ENCODE measurements at regions not wholly inside any gene's neighbourhood (a gene's known extent, or its start where the extent isn't known, plus 50 kb on each side); places are given as distances from the start of the nearest gene placed in this dataset.

GRCh38 chr10:76686201-76686600, 951.4 kb downstream of the KCNMA1 start (continued):
- TF ChIP-seq CTCF (IDR thresholded peaks at IDR 0.05 in 2 of 3, conservative IDR thresholded peaks at IDR 0.05 in 1 of 3; ENCODE audit: borderline replicate concordance in 1 of 3, insufficient read depth in 1 of 3, low read depth in 2 of 3, low read length in 2 of 3) (no peak), ELF1 (IDR thresholded peaks at IDR 0.05; ENCODE audit: borderline replicate concordance, low read depth) (no peak), EZH2phosphoT487 (IDR thresholded peaks at IDR 0.05; ENCODE audit: borderline replicate concordance) (no peak), POLR2A (IDR thresholded peaks at IDR 0.05; ENCODE audit: borderline replicate concordance, extremely low read depth, insufficient read depth, insufficient read length) (no peak), SP1 (IDR thresholded peaks at IDR 0.05; ENCODE audit: low read depth) (no peak), SRF (IDR thresholded peaks at IDR 0.05; ENCODE audit: low read depth) (no peak), EZH2 (IDR thresholded peaks at IDR 0.05) (no peak)

GRCh38 chr10:76684968-76685367, 952.6 kb downstream of the KCNMA1 start:
- DNase-seq (ENCODE audit: low read depth, low spot score) (no peak), ATAC-seq (no peak)
- Histone ChIP-seq H2AFZ (ENCODE audit: low read depth, low read length, poor library complexity, severe bottlenecking) (no peak overlapping the region), H3K27me3 (ENCODE audit: insufficient read depth, low read length) (no peaks in the 10 kb centered on the region), H3K79me2 (ENCODE audit: insufficient read depth, low read length) (no peaks in the 10 kb centered on the region), H3K4me2 (ENCODE audit: low read length) (no peak overlapping the region), H4K20me1 (ENCODE audit: insufficient read depth) (no peaks in the 10 kb centered on the region), H3K36me3 (ENCODE audit: control insufficient read depth in 1 of 2, insufficient read depth in 2 of 2, low read length in 2 of 2) (no peaks in the 10 kb centered on the region), H3K9me2 (ENCODE audit: insufficient read depth) (no peaks in the 10 kb centered on the region), H3K4me3 (replicated peaks in 1 of 2; ENCODE audit: low read depth in 1 of 2, low read length in 2 of 2) (no peak overlapping the region), H3K9ac (ENCODE audit: low read length) (no peak overlapping the region), H3K9me3 (ENCODE audit: control insufficient read depth in 1 of 2, insufficient read depth in 1 of 2, low read depth in 1 of 2, low read length in 2 of 2) (no peaks in the 10 kb centered on the region), H3K27ac (ENCODE audit: low read depth, low read length) (no peak overlapping the region), H3K4me1 (ENCODE audit: control insufficient read depth in 1 of 2, insufficient read depth in 2 of 2, low read length in 2 of 2) (no peaks in the 10 kb centered on the region)
- POLR2A ChIA-PET: no interaction called here
- CTCF ChIA-PET: no interaction called here
- BruUV-seq (replicated peaks): no TSS peak
- RAD21 ChIA-PET (ENCODE audit: low non-redundant PET in 1 of 2, low total read pairs in 2 of 2, uncharacterized antibody in 2 of 2, unreplicated experiment in 2 of 2): no interaction called here
- no peak for TF ChIP-seq ZBTB33 (IDR thresholded peaks at IDR 0.05; ENCODE audit: extremely low read depth, insufficient replicate concordance, low read length)
- no peak for TF ChIP-seq ZFX (IDR thresholded peaks at IDR 0.05)
- no peak for TF ChIP-seq CEBPB (IDR thresholded peaks at IDR 0.05; ENCODE audit: low read depth)
- no peak for TF ChIP-seq POLR2A (IDR thresholded peaks at IDR 0.05; ENCODE audit: borderline replicate concordance, extremely low read depth, insufficient read depth, insufficient read length)
- no peak for TF ChIP-seq ELF1 (IDR thresholded peaks at IDR 0.05; ENCODE audit: borderline replicate concordance, low read depth)
- TF ChIP-seq EGR1 (IDR thresholded peaks at IDR 0.05; ENCODE audit: low read depth): no peak
- no peak for TF ChIP-seq CTCF (IDR thresholded peaks at IDR 0.05 in 2 of 3, conservative IDR thresholded peaks at IDR 0.05 in 1 of 3; ENCODE audit: borderline replicate concordance in 1 of 3, insufficient read depth in 1 of 3, low read depth in 2 of 3, low read length in 2 of 3)
- TF ChIP-seq ATF3 (IDR thresholded peaks at IDR 0.05): no peak
- TF ChIP-seq TCF7L2 (IDR thresholded peaks at IDR 0.05; ENCODE audit: borderline replicate concordance, extremely low read depth, insufficient read depth, insufficient read length): no peak
- TF ChIP-seq ZNF274 (IDR thresholded peaks at IDR 0.05; ENCODE audit: low read depth, low read length): no peak
- intact Hi-C loops (cut with micrococcal nuclease): no loop called here
